Glutamatergic neuron (in vitro differentiated cells): ENCODE measurements at regions not wholly inside any gene's neighbourhood (a gene's known extent, or its start where the extent isn't known, plus 50 kb on each side); places are given as distances from the start of the nearest gene placed in this dataset.

Experiments used
- DNase-seq: peaks from one replicate; pipeline ENCODE4 v3.0.0; 2022
- H3K27ac Mint-ChIP-seq: one replicate; pipeline ENCODE4 v1.8.0; 2020; ENCODE audit warnings: mild to moderate bottlenecking, mixed read lengths, inconsistent platforms; ENCODE audit not compliant: unreplicated experiment
- H3K27me3 Mint-ChIP-seq: one replicate; pipeline ENCODE4 v1.8.0; 2020; ENCODE audit warnings: mild to moderate bottlenecking, moderate library complexity, mixed read lengths, inconsistent platforms; ENCODE audit not compliant: unreplicated experiment
- H3K36me3 Mint-ChIP-seq: one replicate; pipeline ENCODE4 v1.8.0; 2020; ENCODE audit warnings: mild to moderate bottlenecking, mixed read lengths, inconsistent platforms; ENCODE audit not compliant: unreplicated experiment
- H3K4me1 Mint-ChIP-seq: one replicate; pipeline ENCODE4 v1.8.0; 2020; ENCODE audit warnings: mild to moderate bottlenecking, low read depth, mixed read lengths, inconsistent platforms; ENCODE audit not compliant: unreplicated experiment
- H3K4me3 Mint-ChIP-seq: one replicate; pipeline ENCODE4 v1.8.0; 2020; ENCODE audit warnings: mild to moderate bottlenecking, mixed read lengths, inconsistent platforms; ENCODE audit not compliant: unreplicated experiment
- H3K9me3 Mint-ChIP-seq: one replicate; pipeline ENCODE4 v1.8.0; 2020; ENCODE audit warnings: mild to moderate bottlenecking, moderate library complexity, mixed read lengths, inconsistent platforms; ENCODE audit not compliant: unreplicated experiment
- CTCF ChIP-seq: fragments of 200-600 bp; sonication (generic); IDR thresholded peaks from one replicate; pipeline ENCODE4 v1.5.0; 2021; ENCODE audit not compliant: partially characterized antibody, unreplicated experiment

GRCh38 chr1:5751833-5752745 lies 240.1 kb downstream of the NPHP4 start:
- Mint-ChIP-seq H3K36me3 (peaks cover 9% of the 10 kb centered on the region), H3K27ac (no peak overlapping the region), H3K4me1 (peaks cover 11% of the 10 kb centered on the region), H3K9me3 (peaks cover 9% of the 10 kb centered on the region), H3K4me3 (no peak overlapping the region), H3K27me3 (peaks cover 17% of the 10 kb centered on the region)
- TF ChIP-seq CTCF: no peak
- no peak for DNase-seq

- H3K36me3 Mint-ChIP-seq: peaks cover 9% of the 10 kb centered on the region
- peaks cover 9% of the 10 kb centered on the region for H3K9me3 Mint-ChIP-seq
- no peak for TF ChIP-seq CTCF
- no peak overlapping the region for H3K4me3 Mint-ChIP-seq
- DNase-seq: peak; percentile 12
- H3K27me3 Mint-ChIP-seq: peaks cover 14% of the 10 kb centered on the region
- no peak overlapping the region for H3K27ac Mint-ChIP-seq
- peaks cover 11% of the 10 kb centered on the region for H3K4me1 Mint-ChIP-seq
Measured at GRCh38 chr1:5751163-5751540, 241.1 kb downstream of the NPHP4 start.

GRCh38 chr1:5750186-5751162 lies 241.8 kb downstream of the NPHP4 start:
- Mint-ChIP-seq H3K9me3 (peaks cover 10% of the 10 kb centered on the region), H3K4me1 (peaks cover 11% of the 10 kb centered on the region), H3K27me3 (peaks cover 13% of the 10 kb centered on the region), H3K4me3 (no peak overlapping the region), H3K36me3 (peaks cover 9% of the 10 kb centered on the region), H3K27ac (no peak overlapping the region)
- no peak for TF ChIP-seq CTCF
- DNase-seq: no peak

GRCh38 chr1:5748286-5749225 lies 243.7 kb downstream of the NPHP4 start:
- no peak for DNase-seq
- H3K27me3 Mint-ChIP-seq: peaks cover 13% of the 10 kb centered on the region
- H3K36me3 Mint-ChIP-seq: peaks cover 9% of the 10 kb centered on the region
- H3K27ac Mint-ChIP-seq: no peak overlapping the region
- no peak overlapping the region for H3K4me3 Mint-ChIP-seq
- no peak for TF ChIP-seq CTCF
- peaks cover 9% of the 10 kb centered on the region for H3K9me3 Mint-ChIP-seq
- peaks cover 14% of the 10 kb centered on the region for H3K4me1 Mint-ChIP-seq
